Suppressor macrophage treated with lipopolysaccharide for 1 hour (primary cell): ENCODE measurements at regions not wholly inside any gene's neighbourhood (a gene's known extent, or its start where the extent isn't known, plus 50 kb on each side); places are given as distances from the start of the nearest gene placed in this dataset.
"Not testable (repeated sequence)": the region's sequence is repeated elsewhere in the genome, so short reads cannot be mapped to it uniquely, and the experiment has no call there.

Experiments
- DNase-seq, 3 donors: peaks; one replicate each; pipeline ENCODE4 v3.0.0-alpha.2; 2020 to 2022

DNA sequence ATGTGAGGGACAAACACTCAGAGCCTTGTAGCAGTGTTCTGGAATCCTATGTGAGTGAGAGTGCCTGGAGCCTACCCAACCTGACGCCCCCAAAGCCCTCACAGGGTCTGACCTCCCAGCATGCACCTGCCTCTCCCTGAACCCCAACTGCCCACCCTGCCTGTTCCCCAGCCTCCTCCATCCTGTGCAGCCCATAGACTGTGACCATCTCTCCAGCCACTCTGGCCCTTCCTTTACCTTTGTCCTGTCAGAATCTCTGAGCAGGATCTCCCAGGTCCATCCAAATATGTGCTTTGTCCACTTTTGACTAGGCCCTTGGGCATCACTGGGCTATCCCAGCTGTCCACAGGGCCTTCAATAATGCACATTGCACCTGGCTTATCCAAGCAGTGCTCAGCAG, 1159.8 kb upstream of the TPTE start:
- DNase-seq, result peak in 1 of 3 donors; percentile 8

- DNase-seq, result peak in 1 of 3 donors; percentile 0
These were observed 1159.1 kb upstream of the TPTE start for GRCh38 chr21:9362309-9362708.

GRCh38 chr21:9365815-9366214, 1155.6 kb upstream of the TPTE start:
- DNase-seq, result not testable (repeated sequence)

- DNase-seq, result not testable (repeated sequence)
These were observed 1154.8 kb upstream of the TPTE start for GRCh38 chr21:9366578-9366977.
